Parathyroid adenoma (tissue), 2 donors: ENCODE measurements at regions not wholly inside any gene's neighbourhood (a gene's known extent, or its start where the extent isn't known, plus 50 kb on each side); places are given as distances from the start of the nearest gene placed in this dataset.

ENCODE experiments used
- H2AFZ ChIP-seq: fragments of 300-600 bp; sonication (generic); one replicate; pipeline ENCODE4 v1.7.0; 2017; ENCODE audit warnings: antibody characterized with exemption, mild to moderate bottlenecking
- H3K27ac ChIP-seq: fragments of 300-600 bp; sonication (generic); one replicate; pipeline ENCODE4 v1.7.0; 2017
- H3K27me3 ChIP-seq: fragments of 300-600 bp; sonication (generic); one replicate; pipeline ENCODE4 v1.7.0; 2017; ENCODE audit warnings: low read length; ENCODE audit not compliant: control insufficient read depth, insufficient read depth
- H3K36me3 ChIP-seq: fragments of 300-600 bp; sonication (generic); one replicate; pipeline ENCODE4 v1.7.0; 2017; ENCODE audit warnings: low read length; ENCODE audit not compliant: control insufficient read depth, insufficient read depth
- H3K4me1 ChIP-seq: fragments of 300-600 bp; sonication (generic); one replicate; pipeline ENCODE4 v1.7.0; 2017; ENCODE audit warnings: control low read depth
- H3K4me2 ChIP-seq: fragments of 300-600 bp; sonication (generic); one replicate; pipeline ENCODE4 v1.7.0; 2017; ENCODE audit warnings: low read length
- H3K4me3 ChIP-seq: fragments of 300-600 bp; sonication (generic); one replicate; pipeline ENCODE4 v1.7.0; 2017; ENCODE audit warnings: low read depth, low read length
- H3K79me2 ChIP-seq: fragments of 300-600 bp; sonication (generic); one replicate; pipeline ENCODE4 v1.7.0; 2017; ENCODE audit warnings: control low read depth
- H3K9ac ChIP-seq: fragments of 300-600 bp; sonication (generic); one replicate; pipeline ENCODE4 v1.7.0; 2017; ENCODE audit warnings: mild to moderate bottlenecking
- H3K9me3 ChIP-seq: fragments of 300-600 bp; sonication (generic); one replicate; pipeline ENCODE4 v1.7.0; 2017; ENCODE audit warnings: low read length; ENCODE audit not compliant: control insufficient read depth
- TF ChIP-seq, protein P1 (sequence below): fragments of 300-600 bp; sonication (generic); IDR thresholded peaks from one replicate; pipeline ENCODE4 v1.7.0; 2017; ENCODE audit warnings: antibody characterized with exemption, mild to moderate bottlenecking
- donor health status: primary hyperparathyroidism.

GRCh38 chr5:66408576-66408975 lies 187.6 kb upstream of the MAST4 start:
- H3K9me3 ChIP-seq = no peaks in the 10 kb centered on the region
- no peaks in the 10 kb centered on the region for H3K4me1 ChIP-seq
- H3K4me2 ChIP-seq = no peak overlapping the region
- no peaks in the 10 kb centered on the region for H3K27me3 ChIP-seq
- H3K27ac ChIP-seq = no peak overlapping the region
- H3K36me3 ChIP-seq = no peaks in the 10 kb centered on the region
- no peak overlapping the region for H3K4me3 ChIP-seq
- H3K9ac ChIP-seq = no peak overlapping the region
- H2AFZ ChIP-seq = no peak overlapping the region
- H3K79me2 ChIP-seq = no peaks in the 10 kb centered on the region
- TF ChIP-seq, protein P1, sequence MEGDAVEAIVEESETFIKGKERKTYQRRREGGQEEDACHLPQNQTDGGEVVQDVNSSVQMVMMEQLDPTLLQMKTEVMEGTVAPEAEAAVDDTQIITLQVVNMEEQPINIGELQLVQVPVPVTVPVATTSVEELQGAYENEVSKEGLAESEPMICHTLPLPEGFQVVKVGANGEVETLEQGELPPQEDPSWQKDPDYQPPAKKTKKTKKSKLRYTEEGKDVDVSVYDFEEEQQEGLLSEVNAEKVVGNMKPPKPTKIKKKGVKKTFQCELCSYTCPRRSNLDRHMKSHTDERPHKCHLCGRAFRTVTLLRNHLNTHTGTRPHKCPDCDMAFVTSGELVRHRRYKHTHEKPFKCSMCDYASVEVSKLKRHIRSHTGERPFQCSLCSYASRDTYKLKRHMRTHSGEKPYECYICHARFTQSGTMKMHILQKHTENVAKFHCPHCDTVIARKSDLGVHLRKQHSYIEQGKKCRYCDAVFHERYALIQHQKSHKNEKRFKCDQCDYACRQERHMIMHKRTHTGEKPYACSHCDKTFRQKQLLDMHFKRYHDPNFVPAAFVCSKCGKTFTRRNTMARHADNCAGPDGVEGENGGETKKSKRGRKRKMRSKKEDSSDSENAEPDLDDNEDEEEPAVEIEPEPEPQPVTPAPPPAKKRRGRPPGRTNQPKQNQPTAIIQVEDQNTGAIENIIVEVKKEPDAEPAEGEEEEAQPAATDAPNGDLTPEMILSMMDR = no peak

GRCh38 chr5:66410122-66410521 lies 186.1 kb upstream of the MAST4 start:
- H3K27ac ChIP-seq = no peak overlapping the region
- no peaks in the 10 kb centered on the region for H3K4me1 ChIP-seq
- H3K4me3 ChIP-seq = no peak overlapping the region
- no peak overlapping the region for H3K9ac ChIP-seq
- H3K4me2 ChIP-seq = no peak overlapping the region
- no peaks in the 10 kb centered on the region for H3K79me2 ChIP-seq
- no peaks in the 10 kb centered on the region for H3K36me3 ChIP-seq
- H3K9me3 ChIP-seq = no peaks in the 10 kb centered on the region
- H2AFZ ChIP-seq = no peak overlapping the region
- no peaks in the 10 kb centered on the region for H3K27me3 ChIP-seq
- TF ChIP-seq, protein P1 = no peak

DNA sequence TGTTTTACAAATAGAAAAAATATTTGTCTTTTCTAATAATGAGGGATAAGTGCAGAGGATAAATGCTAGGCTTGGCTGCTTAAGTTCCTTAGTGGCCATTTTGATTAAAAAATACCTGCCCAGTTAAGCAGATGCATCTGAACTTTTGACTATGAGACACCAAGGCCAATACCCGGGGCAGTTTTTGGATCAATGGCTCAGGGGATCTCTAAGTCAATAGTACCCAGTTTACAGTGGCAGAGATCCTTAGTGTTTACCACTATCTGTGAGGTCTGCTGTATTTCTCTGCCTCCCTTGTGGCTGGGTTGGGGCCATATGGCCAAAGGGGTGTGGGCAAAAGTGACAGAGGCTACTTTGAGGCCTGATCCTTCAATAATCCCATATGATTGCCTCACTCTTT lies 184.5 kb upstream of the MAST4 start:
- H3K9me3 ChIP-seq = no peaks in the 10 kb centered on the region
- H3K9ac ChIP-seq = no peak overlapping the region
- no peak overlapping the region for H3K27ac ChIP-seq
- H3K79me2 ChIP-seq = no peaks in the 10 kb centered on the region
- H3K4me1 ChIP-seq = no peaks in the 10 kb centered on the region
- no peaks in the 10 kb centered on the region for H3K36me3 ChIP-seq
- no peak overlapping the region for H3K4me3 ChIP-seq
- TF ChIP-seq, protein P1 = no peak
- no peaks in the 10 kb centered on the region for H3K27me3 ChIP-seq
- no peak overlapping the region for H3K4me2 ChIP-seq
- H2AFZ ChIP-seq = no peak overlapping the region

GRCh38 chr5:66413931-66414330 lies 182.3 kb upstream of the MAST4 start:
- H3K36me3 ChIP-seq = no peaks in the 10 kb centered on the region
- no peaks in the 10 kb centered on the region for H3K9me3 ChIP-seq
- H3K79me2 ChIP-seq = no peaks in the 10 kb centered on the region
- H2AFZ ChIP-seq = no peak overlapping the region
- no peaks in the 10 kb centered on the region for H3K27me3 ChIP-seq
- no peak overlapping the region for H3K27ac ChIP-seq
- H3K4me3 ChIP-seq = no peak overlapping the region
- H3K4me1 ChIP-seq = no peaks in the 10 kb centered on the region
- TF ChIP-seq, protein P1 = no peak
- no peak overlapping the region for H3K9ac ChIP-seq
- H3K4me2 ChIP-seq = no peak overlapping the region

DNA sequence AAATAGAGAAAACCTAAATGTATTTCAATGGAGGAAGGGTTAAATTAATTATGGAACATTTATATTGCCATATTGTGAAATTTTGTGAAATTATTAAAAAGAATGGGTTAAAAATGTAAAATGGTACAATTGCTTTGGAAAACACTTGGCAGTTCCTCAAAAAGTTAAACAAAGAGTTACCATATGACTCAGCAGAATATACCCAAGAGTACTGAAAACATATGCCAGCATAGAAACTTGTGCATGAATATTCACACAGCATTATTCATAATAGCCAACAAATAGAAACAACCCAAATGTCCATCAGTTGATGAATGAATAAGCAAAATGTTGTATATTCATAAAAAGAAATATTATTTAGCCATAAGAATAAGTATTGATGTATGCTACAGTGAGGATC lies 181.0 kb upstream of the MAST4 start:
- no peaks in the 10 kb centered on the region for H3K9me3 ChIP-seq
- no peak overlapping the region for H3K4me3 ChIP-seq
- TF ChIP-seq, protein P1 = no peak
- H3K36me3 ChIP-seq = no peaks in the 10 kb centered on the region
- no peak overlapping the region for H3K4me2 ChIP-seq
- H3K9ac ChIP-seq = no peak overlapping the region
- no peaks in the 10 kb centered on the region for H3K79me2 ChIP-seq
- H3K4me1 ChIP-seq = no peaks in the 10 kb centered on the region
- H3K27ac ChIP-seq = no peak overlapping the region
- no peak overlapping the region for H2AFZ ChIP-seq
- no peaks in the 10 kb centered on the region for H3K27me3 ChIP-seq
